WTC11 (cell line): ENCODE measurements at regions not wholly inside any gene's neighbourhood (a gene's known extent, or its start where the extent isn't known, plus 50 kb on each side); places are given as distances from the start of the nearest gene placed in this dataset.

Experiments used
- ZNF317 ChIP-seq: sonication (generic); formaldehyde crosslinking; IDR thresholded peaks from 2 replicates; pipeline ENCODE4 v1.8.1; 2023; ENCODE audit warnings: low read depth, mild to moderate bottlenecking, moderate library complexity, missing genetic modification reagents, borderline replicate concordance
- TF ChIP-seq, protein P1 (sequence below): fragments of 200-600 bp; IDR thresholded peaks from 2 replicates; pipeline ENCODE4 v1.8.0; 2022; ENCODE audit warnings: antibody characterized with exemption

DNA sequence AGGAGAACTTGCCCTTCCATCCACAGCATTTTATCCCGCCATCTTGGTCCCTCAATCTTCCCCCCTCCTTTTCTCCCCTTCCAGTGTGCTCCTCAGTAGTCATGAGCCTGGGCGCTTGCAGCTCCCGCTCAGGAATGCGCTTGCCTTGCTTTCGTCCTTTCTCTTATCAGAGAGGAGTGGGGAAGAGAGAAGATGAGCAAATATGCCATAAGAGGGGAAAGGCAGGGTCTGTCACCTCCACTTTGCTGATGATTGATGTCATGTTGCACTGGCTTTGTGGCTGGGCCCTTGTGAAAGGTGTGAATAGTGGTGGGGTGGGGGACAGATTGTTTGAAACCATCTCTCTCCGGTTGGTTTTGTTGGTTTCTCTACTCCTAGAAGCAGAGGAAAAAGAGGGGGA is 569.3 kb downstream of the TNS1 start:
- TF ChIP-seq ZNF317 (CRISPR knock-in tag) = no peak
- TF ChIP-seq, protein P1, sequence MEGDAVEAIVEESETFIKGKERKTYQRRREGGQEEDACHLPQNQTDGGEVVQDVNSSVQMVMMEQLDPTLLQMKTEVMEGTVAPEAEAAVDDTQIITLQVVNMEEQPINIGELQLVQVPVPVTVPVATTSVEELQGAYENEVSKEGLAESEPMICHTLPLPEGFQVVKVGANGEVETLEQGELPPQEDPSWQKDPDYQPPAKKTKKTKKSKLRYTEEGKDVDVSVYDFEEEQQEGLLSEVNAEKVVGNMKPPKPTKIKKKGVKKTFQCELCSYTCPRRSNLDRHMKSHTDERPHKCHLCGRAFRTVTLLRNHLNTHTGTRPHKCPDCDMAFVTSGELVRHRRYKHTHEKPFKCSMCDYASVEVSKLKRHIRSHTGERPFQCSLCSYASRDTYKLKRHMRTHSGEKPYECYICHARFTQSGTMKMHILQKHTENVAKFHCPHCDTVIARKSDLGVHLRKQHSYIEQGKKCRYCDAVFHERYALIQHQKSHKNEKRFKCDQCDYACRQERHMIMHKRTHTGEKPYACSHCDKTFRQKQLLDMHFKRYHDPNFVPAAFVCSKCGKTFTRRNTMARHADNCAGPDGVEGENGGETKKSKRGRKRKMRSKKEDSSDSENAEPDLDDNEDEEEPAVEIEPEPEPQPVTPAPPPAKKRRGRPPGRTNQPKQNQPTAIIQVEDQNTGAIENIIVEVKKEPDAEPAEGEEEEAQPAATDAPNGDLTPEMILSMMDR = no peak
